WTC11 (cell line): ENCODE measurements at regions not wholly inside any gene's neighbourhood (a gene's known extent, or its start where the extent isn't known, plus 50 kb on each side); places are given as distances from the start of the nearest gene placed in this dataset.
A peak's percentile ranks its signal among the peaks of the same experiment; 100 is the strongest.

Experiments
- ATAC-seq: fragments of 200-7000 bp; cut with Tn5 transposase; 2 replicates; pipeline ENCODE4 v1.10.0; 2021; ENCODE audit warnings: mild to moderate bottlenecking, moderate library complexity
- CTCF ChIA-PET: fragments of 300-600 bp; sonication (Branson Sonifier 250); formaldehyde crosslinking; loops from one replicate; lab custom pipeline; 2021; ENCODE audit warnings: antibody characterized with exemption; lab: Charles Lee
- POLR2A ChIA-PET: fragments of 350-600 bp; sonication (Branson Sonifier 250); formaldehyde crosslinking; loops from one replicate; lab custom pipeline; 2021; ENCODE audit warnings: antibody characterized with exemption; lab: Charles Lee
- DNase-seq: peaks from one replicate; pipeline ENCODE4 v3.0.0; 2021; ENCODE audit warnings: low spot score
- H3K27ac Mint-ChIP-seq: 2 replicates; pipeline ENCODE4 v1.8.0; 2021; ENCODE audit warnings: mixed read lengths
- H3K27me3 Mint-ChIP-seq: 2 replicates; pipeline ENCODE4 v1.8.0; 2021; ENCODE audit warnings: low read depth, mild to moderate bottlenecking, moderate library complexity, mixed read lengths
- H3K36me3 Mint-ChIP-seq: 2 replicates; pipeline ENCODE4 v1.8.0; 2021; ENCODE audit warnings: mixed read lengths
- H3K4me1 Mint-ChIP-seq: 2 replicates; pipeline ENCODE4 v1.8.0; 2022; ENCODE audit warnings: mixed read lengths
- H3K4me3 Mint-ChIP-seq: 2 replicates; pipeline ENCODE4 v1.8.0; 2021; ENCODE audit warnings: mild to moderate bottlenecking, moderate library complexity, mixed read lengths
- H3K9me3 Mint-ChIP-seq: 2 replicates; pipeline ENCODE4 v1.8.0; 2021; ENCODE audit warnings: mixed read lengths
- AFF4 ChIP-seq: sonication (generic); formaldehyde crosslinking; IDR thresholded peaks from 2 replicates; pipeline ENCODE4 v1.8.1; 2023; ENCODE audit warnings: mild to moderate bottlenecking, missing genetic modification reagents, borderline replicate concordance
- ATF1 ChIP-seq: sonication (generic); formaldehyde crosslinking; IDR thresholded peaks from 2 replicates; pipeline ENCODE4 v1.8.1; 2023; ENCODE audit warnings: mild to moderate bottlenecking, moderate library complexity, missing genetic modification reagents
- E2F1 ChIP-seq: sonication (generic); formaldehyde crosslinking; IDR thresholded peaks from 2 replicates; pipeline ENCODE4 v1.8.0; 2022; ENCODE audit warnings: mild to moderate bottlenecking, missing genetic modification reagents
- E2F5 ChIP-seq: sonication (generic); formaldehyde crosslinking; IDR thresholded peaks from 2 replicates; pipeline ENCODE4 v1.8.1; 2022; ENCODE audit warnings: mild to moderate bottlenecking, moderate library complexity, missing genetic modification reagents
- EMX1 ChIP-seq: fragments of 250-450 bp; sonication (Bioruptor Pico); IDR thresholded peaks from 2 replicates; pipeline ENCODE4 v1.8.0; 2021; ENCODE audit warnings: mild to moderate bottlenecking
- FOXP1 ChIP-seq: sonication (generic); formaldehyde crosslinking; IDR thresholded peaks from 2 replicates; pipeline ENCODE4 v1.8.0; 2022; ENCODE audit warnings: missing genetic modification reagents, mild to moderate bottlenecking, moderate library complexity, borderline replicate concordance
- FOXP4 ChIP-seq: sonication (generic); formaldehyde crosslinking; IDR thresholded peaks from 2 replicates; pipeline ENCODE4 v1.8.0; 2022; ENCODE audit warnings: mild to moderate bottlenecking, missing genetic modification reagents
- GRHL2 ChIP-seq: fragments of 250-450 bp; sonication (Bioruptor Pico); IDR thresholded peaks from 2 replicates; pipeline ENCODE4 v1.8.0; 2022; ENCODE audit warnings: mild to moderate bottlenecking, moderate library complexity; ENCODE audit not compliant: insufficient replicate concordance, severe bottlenecking
- GTF2I ChIP-seq: fragments of 250-450 bp; sonication (Bioruptor Pico); conservative IDR thresholded peaks from 2 replicates; pipeline ENCODE4 v1.4.0; 2021; ENCODE audit warnings: mild to moderate bottlenecking
- HMGA2 ChIP-seq: fragments of 250-450 bp; sonication (Bioruptor Pico); IDR thresholded peaks from 2 replicates; pipeline ENCODE4 v1.4.0; 2021; ENCODE audit warnings: mild to moderate bottlenecking, moderate library complexity
- JAZF1 ChIP-seq: fragments of 250-450 bp; sonication (Bioruptor Pico); IDR thresholded peaks from 2 replicates; pipeline ENCODE4 v1.9.0; 2021; ENCODE audit warnings: moderate library complexity, mild to moderate bottlenecking, inconsistent platforms
- MAX ChIP-seq: sonication (generic); formaldehyde crosslinking; IDR thresholded peaks from 2 replicates; pipeline ENCODE4 v1.8.0; 2022; ENCODE audit warnings: mild to moderate bottlenecking, missing genetic modification reagents
- NR1H2 ChIP-seq: sonication (generic); formaldehyde crosslinking; IDR thresholded peaks from 2 replicates; pipeline ENCODE4 v1.9.0; 2021; ENCODE audit warnings: mild to moderate bottlenecking, moderate library complexity, missing genetic modification reagents
- SP1 ChIP-seq: sonication (generic); formaldehyde crosslinking; conservative IDR thresholded peaks from 2 replicates; pipeline ENCODE4 v1.8.1; 2022; ENCODE audit warnings: missing genetic modification reagents
- TEAD1 ChIP-seq: sonication (generic); formaldehyde crosslinking; IDR thresholded peaks from 2 replicates; pipeline ENCODE4 v1.8.0; 2022; ENCODE audit warnings: mild to moderate bottlenecking, missing genetic modification reagents
- TP53 ChIP-seq: sonication (generic); formaldehyde crosslinking; IDR thresholded peaks from 2 replicates; pipeline ENCODE4 v1.8.1; 2023; ENCODE audit warnings: mild to moderate bottlenecking, missing genetic modification reagents
- USF1 ChIP-seq: sonication (generic); formaldehyde crosslinking; IDR thresholded peaks from 2 replicates; pipeline ENCODE4 v1.8.0; 2022; ENCODE audit warnings: mild to moderate bottlenecking, missing genetic modification reagents
- USF2 ChIP-seq: sonication (generic); formaldehyde crosslinking; IDR thresholded peaks from 2 replicates; pipeline ENCODE4 v1.8.1; 2023; ENCODE audit warnings: mild to moderate bottlenecking, missing genetic modification reagents, moderate library complexity
- ZNF232 ChIP-seq: sonication (generic); formaldehyde crosslinking; IDR thresholded peaks from 2 replicates; pipeline ENCODE4 v1.8.0; 2022; ENCODE audit warnings: mild to moderate bottlenecking, missing genetic modification reagents
- ZNF263 ChIP-seq: sonication (generic); formaldehyde crosslinking; IDR thresholded peaks from 2 replicates; pipeline ENCODE4 v1.8.1; 2022; ENCODE audit warnings: low read depth, mild to moderate bottlenecking, moderate library complexity, missing genetic modification reagents
- ZNF512 ChIP-seq: sonication (generic); formaldehyde crosslinking; IDR thresholded peaks from 2 replicates; pipeline ENCODE4 v1.8.1; 2022; ENCODE audit warnings: missing genetic modification reagents, borderline replicate concordance
- ZNF671 ChIP-seq: fragments of 250-450 bp; sonication (Bioruptor Pico); IDR thresholded peaks from 2 replicates; pipeline ENCODE4 v1.8.0; 2021; ENCODE audit warnings: mild to moderate bottlenecking

- H3K4me1 Mint-ChIP-seq, result peaks cover 31% of the 10 kb centered on the region
- DNase-seq, result no peak
- no peak overlapping the region for H3K4me3 Mint-ChIP-seq
- H3K9me3 Mint-ChIP-seq, result peaks cover 18% of the 10 kb centered on the region
- CTCF ChIA-PET, result interaction anchor here (1.1 to 2.3 kb wide), 2 partner anchors 9 to 133 kb away, joined by 3 to 14 read pairs; no protein-coding TSS in a partner anchor
- TF ChIP-seq JAZF1 (CRISPR knock-in tag) (no peak), MAX (CRISPR knock-in tag) (no peak), TEAD1 (no peak), ZNF232 (CRISPR knock-in tag) (no peak), AFF4 (no peak), ZNF512 (no peak), EMX1 (CRISPR knock-in tag) (no peak), E2F5 (CRISPR knock-in tag) (no peak), ATF1 (CRISPR knock-in tag) (no peak), E2F1 (no peak)
- ATAC-seq, result no peak
- peaks cover 16% of the 10 kb centered on the region; the same call in 1 of the 2 replicates for H3K27me3 Mint-ChIP-seq
- peaks cover 6% of the 10 kb centered on the region for H3K36me3 Mint-ChIP-seq
- no peak overlapping the region for H3K27ac Mint-ChIP-seq
- POLR2A ChIA-PET, result no interaction called here
These were observed 66.0 kb upstream of the DIO3 start for GRCh38 chr14:101495284-101495683.

GRCh38 chr14:101495827-101496775 lies 65.2 kb upstream of the DIO3 start:
- ATAC-seq (peak; percentile 67), DNase-seq (peak; percentile 58)
- ChIA-PET POLR2A (no interaction called here), CTCF (interaction anchor here (0.6 to 2.3 kb wide), 6 partner anchors 8 to 132 kb away, joined by 3 to 14 read pairs (median 3); no protein-coding TSS in a partner anchor)
- peaks cover 16% of the 10 kb centered on the region; the same call in 1 of the 2 replicates for H3K27me3 Mint-ChIP-seq
- peaks cover 31% of the 10 kb centered on the region for H3K4me1 Mint-ChIP-seq
- H3K27ac Mint-ChIP-seq, result 0 out of 2 replicates have a peak overlapping the region, but pooled peaks have one; percentile 34
- H3K4me3 Mint-ChIP-seq, result peak overlapping the region; percentile 46
- H3K36me3 Mint-ChIP-seq, result peaks cover 6% of the 10 kb centered on the region
- peaks cover 18% of the 10 kb centered on the region for H3K9me3 Mint-ChIP-seq
- TF ChIP-seq FOXP1, result 0 out of 2 replicates have a peak, but pooled peaks have one; percentile 27
- peak; percentile 93 for TF ChIP-seq USF2 (CRISPR knock-in tag)
- TF ChIP-seq ZNF232 (CRISPR knock-in tag), result no peak
- no peak for TF ChIP-seq ZNF263 (CRISPR knock-in tag)
- no peak for TF ChIP-seq NR1H2
- no peak for TF ChIP-seq ZNF671 (CRISPR knock-in tag)
- no peak for TF ChIP-seq EMX1 (CRISPR knock-in tag)
- TF ChIP-seq GTF2I (CRISPR knock-in tag), result no peak
- 0 out of 2 replicates have a peak, but pooled peaks have one; percentile 15 for TF ChIP-seq FOXP4
- TF ChIP-seq HMGA2 (CRISPR knock-in tag), result no peak
- TF ChIP-seq USF1 (CRISPR knock-in tag), result peak; percentile 94
- 0 out of 2 replicates have a peak, but pooled peaks have one; percentile 13 for TF ChIP-seq TP53 (CRISPR knock-in tag)
- peak; percentile 38; the same call in 1 of the 2 replicates for TF ChIP-seq SP1 (CRISPR knock-in tag)
- TF ChIP-seq GRHL2 (CRISPR knock-in tag), result no peak
